ENCODE measurements at regions not wholly inside any gene's neighbourhood (a gene's known extent, or its start where the extent isn't known, plus 50 kb on each side); places are given as distances from the start of the nearest gene placed in this dataset.
A peak's percentile ranks its signal among the peaks of the same experiment; 100 is the strongest.

GRCh38 chr11:122505304-122506006 is 150.1 kb upstream of the UBASH3B start:
- Histone ChIP-seq H3K27ac (no peak overlapping the region), H3K36me3 (no peaks in the 10 kb centered on the region), H3K4me2 (peak overlapping the region; percentile 23; the same call in 1 of the 2 replicates), H3K4me3 (no peak overlapping the region), H3K4me1 (peaks cover 6% of the 10 kb centered on the region), H3K27me3 (no peaks in the 10 kb centered on the region), H3K9me3 (no peaks in the 10 kb centered on the region), H3K9ac (no peak overlapping the region), H4K20me1 (no peaks in the 10 kb centered on the region)
- TF ChIP-seq Cebpa-rat (IDR thresholded peaks at IDR 0.05) = no peak

DNA sequence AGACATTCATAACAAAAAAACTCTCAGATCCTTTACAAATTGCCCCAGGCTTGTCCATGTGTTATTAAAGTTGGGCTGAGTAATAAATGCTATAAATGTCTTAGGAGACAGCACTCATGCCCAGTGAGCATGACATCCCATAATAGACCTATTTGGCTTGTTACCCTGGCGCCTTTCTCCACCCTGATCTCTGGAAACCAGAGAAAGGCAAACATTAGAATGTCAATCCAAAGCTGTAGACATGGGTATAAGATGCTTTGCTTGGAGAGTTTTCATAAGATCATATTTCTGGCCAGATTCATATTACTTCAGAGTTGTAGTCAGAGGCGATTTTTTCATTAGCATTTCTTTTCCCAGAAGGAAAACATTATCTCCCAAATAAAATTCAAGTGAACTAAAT is 161.3 kb upstream of the UBASH3B start:
- Histone ChIP-seq H3K27me3 (no peaks in the 10 kb centered on the region), H3K27ac (no peak overlapping the region), H4K20me1 (no peaks in the 10 kb centered on the region), H3K36me3 (no peaks in the 10 kb centered on the region), H3K9me3 (no peaks in the 10 kb centered on the region), H3K4me3 (no peak overlapping the region), H3K4me1 (peaks cover 7% of the 10 kb centered on the region), H3K4me2 (no peak overlapping the region), H3K9ac (no peak overlapping the region)
- no peak for TF ChIP-seq Cebpa-rat (IDR thresholded peaks at IDR 0.05)

DNA sequence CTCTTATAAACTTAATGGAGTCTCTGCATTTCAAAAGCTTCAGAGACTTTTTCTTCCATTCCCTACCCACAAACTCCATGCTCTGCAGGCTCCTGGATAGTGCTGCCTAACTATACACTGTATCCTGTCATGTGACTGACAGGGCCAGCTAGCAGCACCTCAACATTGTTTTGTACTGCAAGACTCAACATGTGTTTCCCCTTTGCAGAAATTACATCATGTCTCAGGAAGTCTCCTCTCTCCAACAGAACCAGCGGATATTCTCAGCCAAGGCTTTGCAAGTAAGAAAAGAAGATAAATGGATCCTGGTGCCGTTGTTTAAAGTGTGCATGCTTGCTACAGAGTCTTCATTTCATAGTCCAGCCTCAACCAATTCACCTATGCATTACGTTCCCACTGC is 164.0 kb upstream of the UBASH3B start:
- no peak overlapping the region for H3K9ac ChIP-seq
- no peaks in the 10 kb centered on the region for H3K27me3 ChIP-seq
- no peak overlapping the region for H3K4me3 ChIP-seq
- H3K9me3 ChIP-seq = no peaks in the 10 kb centered on the region
- H3K4me2 ChIP-seq = peak overlapping the region; percentile 15
- H4K20me1 ChIP-seq = no peaks in the 10 kb centered on the region
- H3K36me3 ChIP-seq = no peaks in the 10 kb centered on the region
- H3K27ac ChIP-seq = no peak overlapping the region
- TF ChIP-seq Cebpa-rat (IDR thresholded peaks at IDR 0.05) = no peak
- H3K4me1 ChIP-seq = peaks cover 7% of the 10 kb centered on the region

GRCh38 chr11:122488892-122489706 is 166.4 kb upstream of the UBASH3B start:
- Histone ChIP-seq H3K27me3 (no peaks in the 10 kb centered on the region), H3K36me3 (no peaks in the 10 kb centered on the region)
- TF ChIP-seq Cebpa-rat (IDR thresholded peaks at IDR 0.05) = no peak

DNA sequence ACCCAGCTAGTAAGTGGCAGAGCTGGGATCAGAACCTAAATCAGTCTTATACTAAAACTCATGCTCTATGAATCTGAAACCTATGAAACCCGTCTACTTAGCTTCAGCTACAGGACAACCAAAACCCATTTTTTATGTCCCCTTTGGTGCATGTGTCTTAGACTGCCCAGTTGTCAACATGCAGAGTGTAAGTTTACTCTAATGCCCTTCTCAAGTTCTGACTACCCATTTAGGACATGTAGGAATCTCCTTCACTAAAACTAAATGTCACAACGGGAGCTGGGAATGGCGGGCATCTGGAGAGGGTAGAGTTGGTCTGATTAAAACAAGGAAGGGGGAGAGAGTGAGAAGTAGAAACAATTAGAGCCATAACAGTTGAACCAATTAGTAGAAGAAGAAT is 167.9 kb upstream of the UBASH3B start:
- H3K4me3 ChIP-seq = no peak overlapping the region
- no peaks in the 10 kb centered on the region for H4K20me1 ChIP-seq
- H3K4me1 ChIP-seq = peaks cover 7% of the 10 kb centered on the region
- no peak overlapping the region for H3K4me2 ChIP-seq
- peaks cover 14% of the 10 kb centered on the region for H3K9me3 ChIP-seq
- H3K36me3 ChIP-seq = no peaks in the 10 kb centered on the region
- no peak for TF ChIP-seq Cebpa-rat (IDR thresholded peaks at IDR 0.05)
- H3K27ac ChIP-seq = no peak overlapping the region
- no peak overlapping the region for H3K9ac ChIP-seq
- H3K27me3 ChIP-seq = no peaks in the 10 kb centered on the region

More at GRCh38 chr11:122488892-122489706, 166.4 kb upstream of the UBASH3B start:
- Histone ChIP-seq H3K4me3 (no peak overlapping the region), H3K4me2 (no peak overlapping the region), H4K20me1 (no peaks in the 10 kb centered on the region), H3K4me1 (peaks cover 7% of the 10 kb centered on the region), H3K27ac (no peak overlapping the region), H3K9ac (no peak overlapping the region), H3K9me3 (no peaks in the 10 kb centered on the region)

- Histone ChIP-seq H3K36me3 (no peaks in the 10 kb centered on the region), H3K9me3 (peaks cover 18% of the 10 kb centered on the region), H3K4me2 (no peak overlapping the region), H4K20me1 (no peaks in the 10 kb centered on the region), H3K27me3 (no peaks in the 10 kb centered on the region), H3K9ac (no peak overlapping the region), H3K4me3 (no peak overlapping the region), H3K27ac (no peak overlapping the region), H3K4me1 (peaks cover 7% of the 10 kb centered on the region)
- TF ChIP-seq Cebpa-rat (IDR thresholded peaks at IDR 0.05) = no peak
Measured at GRCh38 chr11:122486793-122487495, 168.6 kb upstream of the UBASH3B start.

GRCh38 chr11:122478986-122479385 is 176.5 kb upstream of the UBASH3B start:
- no peak for TF ChIP-seq Cebpa-rat (IDR thresholded peaks at IDR 0.05)
- Histone ChIP-seq H3K9me3 (peaks cover 24% of the 10 kb centered on the region), H3K9ac (no peak overlapping the region), H3K4me2 (no peak overlapping the region), H4K20me1 (no peaks in the 10 kb centered on the region), H3K27ac (no peak overlapping the region), H3K27me3 (no peaks in the 10 kb centered on the region), H3K4me1 (no peaks in the 10 kb centered on the region), H3K36me3 (no peaks in the 10 kb centered on the region), H3K4me3 (no peak overlapping the region)

DNA sequence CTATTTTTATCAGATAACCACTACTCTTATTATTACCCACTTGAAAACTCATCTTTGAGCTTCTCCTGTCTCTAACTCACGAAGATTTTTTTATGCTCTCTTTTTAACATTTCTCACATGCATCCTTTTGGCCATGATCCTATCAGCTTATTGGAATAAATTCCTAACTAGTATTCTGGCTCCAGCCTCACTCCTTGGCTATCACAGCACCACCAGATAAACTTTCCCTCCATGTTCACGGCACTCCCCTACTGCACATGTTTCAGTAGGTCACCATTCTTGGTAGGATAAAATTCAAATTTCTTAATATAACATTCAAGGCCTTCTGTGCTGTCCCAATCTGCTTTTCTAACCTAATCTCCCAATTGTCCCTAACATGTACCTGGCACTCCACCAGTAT is 186.6 kb upstream of the UBASH3B start:
- H3K9me3 ChIP-seq = no peaks in the 10 kb centered on the region
- H4K20me1 ChIP-seq = no peaks in the 10 kb centered on the region
- no peaks in the 10 kb centered on the region for H3K36me3 ChIP-seq
- no peak overlapping the region for H3K4me2 ChIP-seq
- H3K4me1 ChIP-seq = no peaks in the 10 kb centered on the region
- no peaks in the 10 kb centered on the region for H3K27me3 ChIP-seq
- TF ChIP-seq Cebpa-rat (IDR thresholded peaks at IDR 0.05) = no peak
- H3K9ac ChIP-seq = no peak overlapping the region
- H3K27ac ChIP-seq = no peak overlapping the region
- no peak overlapping the region for H3K4me3 ChIP-seq

- no peaks in the 10 kb centered on the region for H3K4me1 ChIP-seq
- H3K9ac ChIP-seq = no peak overlapping the region
- H3K27me3 ChIP-seq = no peaks in the 10 kb centered on the region; the same call in 1 of the 2 replicates
- H3K4me3 ChIP-seq = no peak overlapping the region
- peaks cover 13% of the 10 kb centered on the region for H3K9me3 ChIP-seq
- H3K36me3 ChIP-seq = no peaks in the 10 kb centered on the region
- H4K20me1 ChIP-seq = no peaks in the 10 kb centered on the region
- no peak for TF ChIP-seq Cebpa-rat (IDR thresholded peaks at IDR 0.05)
- no peak overlapping the region for H3K27ac ChIP-seq
- no peak overlapping the region for H3K4me2 ChIP-seq
Measured at GRCh38 chr11:122463530-122463929, 192.0 kb upstream of the UBASH3B start.

DNA sequence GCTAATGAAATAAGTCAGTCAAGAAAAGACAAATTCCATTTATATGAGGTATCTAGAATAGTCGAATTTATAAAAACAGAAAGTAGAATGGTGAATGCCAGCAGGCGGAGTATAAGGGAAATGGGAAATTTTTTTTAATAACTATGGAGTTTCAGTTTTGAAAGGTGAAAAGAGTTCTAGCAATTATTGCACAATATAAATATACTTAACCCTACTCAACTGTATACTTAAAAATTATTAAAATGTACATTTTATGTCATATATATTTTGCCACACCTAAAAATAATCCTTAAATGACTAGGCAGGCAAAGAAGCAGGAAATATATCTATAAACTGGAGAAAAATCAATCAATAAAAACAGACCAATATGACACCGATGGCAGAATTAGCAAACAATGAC is 196.5 kb upstream of the UBASH3B start:
- Histone ChIP-seq H3K9me3 (peaks cover 28% of the 10 kb centered on the region), H3K4me1 (peaks cover 4% of the 10 kb centered on the region), H3K4me3 (no peak overlapping the region), H3K27me3 (no peaks in the 10 kb centered on the region; the same call in 1 of the 2 replicates), H3K27ac (no peak overlapping the region), H3K9ac (no peak overlapping the region), H3K4me2 (no peak overlapping the region), H3K36me3 (no peaks in the 10 kb centered on the region), H4K20me1 (no peaks in the 10 kb centered on the region)
- TF ChIP-seq Cebpa-rat (IDR thresholded peaks at IDR 0.05) = no peak
